ENCODE measurements at regions not wholly inside any gene's neighbourhood (a gene's known extent, or its start where the extent isn't known, plus 50 kb on each side); places are given as distances from the start of the nearest gene placed in this dataset.

DNA sequence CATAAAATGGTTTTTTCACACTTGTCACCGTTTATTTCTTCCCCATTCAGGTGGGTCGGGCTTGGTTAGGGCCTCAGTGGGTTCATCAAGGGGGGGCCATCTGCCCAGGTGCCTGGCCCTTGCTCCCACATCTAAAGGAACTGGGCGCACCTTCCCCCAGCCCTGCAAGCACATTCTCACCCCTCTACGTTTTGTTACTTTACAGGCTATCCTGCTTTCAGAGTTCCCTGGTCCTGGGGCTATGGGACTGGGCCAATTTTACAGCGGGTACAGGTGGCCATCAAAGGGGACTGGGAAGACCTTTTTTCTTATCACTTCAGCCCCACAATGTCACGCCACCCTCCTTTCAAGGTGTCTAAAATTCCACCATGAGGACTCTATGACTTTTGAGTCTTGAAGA is 71.8 kb upstream of the HAAO start:
- TF ChIP-seq, protein P1, sequence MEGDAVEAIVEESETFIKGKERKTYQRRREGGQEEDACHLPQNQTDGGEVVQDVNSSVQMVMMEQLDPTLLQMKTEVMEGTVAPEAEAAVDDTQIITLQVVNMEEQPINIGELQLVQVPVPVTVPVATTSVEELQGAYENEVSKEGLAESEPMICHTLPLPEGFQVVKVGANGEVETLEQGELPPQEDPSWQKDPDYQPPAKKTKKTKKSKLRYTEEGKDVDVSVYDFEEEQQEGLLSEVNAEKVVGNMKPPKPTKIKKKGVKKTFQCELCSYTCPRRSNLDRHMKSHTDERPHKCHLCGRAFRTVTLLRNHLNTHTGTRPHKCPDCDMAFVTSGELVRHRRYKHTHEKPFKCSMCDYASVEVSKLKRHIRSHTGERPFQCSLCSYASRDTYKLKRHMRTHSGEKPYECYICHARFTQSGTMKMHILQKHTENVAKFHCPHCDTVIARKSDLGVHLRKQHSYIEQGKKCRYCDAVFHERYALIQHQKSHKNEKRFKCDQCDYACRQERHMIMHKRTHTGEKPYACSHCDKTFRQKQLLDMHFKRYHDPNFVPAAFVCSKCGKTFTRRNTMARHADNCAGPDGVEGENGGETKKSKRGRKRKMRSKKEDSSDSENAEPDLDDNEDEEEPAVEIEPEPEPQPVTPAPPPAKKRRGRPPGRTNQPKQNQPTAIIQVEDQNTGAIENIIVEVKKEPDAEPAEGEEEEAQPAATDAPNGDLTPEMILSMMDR (IDR thresholded peaks at IDR 0.05 in 2 of 3, conservative IDR thresholded peaks at IDR 0.05 in 1 of 3; ENCODE audit: borderline replicate concordance in 1 of 3, insufficient read depth in 1 of 3, low read depth in 2 of 3, low read length in 2 of 3), result no peak
- TF ChIP-seq ZFX (IDR thresholded peaks at IDR 0.05), result no peak
- no peak for TF ChIP-seq CBX3 (IDR thresholded peaks at IDR 0.05; ENCODE audit: low read depth)
- TF ChIP-seq JUND (IDR thresholded peaks at IDR 0.05), result no peak
- no peak for TF ChIP-seq POLR2A (IDR thresholded peaks at IDR 0.05; ENCODE audit: borderline replicate concordance, extremely low read depth, insufficient read depth, insufficient read length)
- no peak for TF ChIP-seq EZH2phosphoT487 (IDR thresholded peaks at IDR 0.05; ENCODE audit: borderline replicate concordance)
- no peak for TF ChIP-seq ZNF274 (IDR thresholded peaks at IDR 0.05; ENCODE audit: low read depth, low read length)
- TF ChIP-seq POLR2AphosphoS5 (IDR thresholded peaks at IDR 0.05; ENCODE audit: low read depth, low read length), result no peak
- no peak for TF ChIP-seq SP1 (IDR thresholded peaks at IDR 0.05; ENCODE audit: low read depth)
- TF ChIP-seq, protein P2, sequence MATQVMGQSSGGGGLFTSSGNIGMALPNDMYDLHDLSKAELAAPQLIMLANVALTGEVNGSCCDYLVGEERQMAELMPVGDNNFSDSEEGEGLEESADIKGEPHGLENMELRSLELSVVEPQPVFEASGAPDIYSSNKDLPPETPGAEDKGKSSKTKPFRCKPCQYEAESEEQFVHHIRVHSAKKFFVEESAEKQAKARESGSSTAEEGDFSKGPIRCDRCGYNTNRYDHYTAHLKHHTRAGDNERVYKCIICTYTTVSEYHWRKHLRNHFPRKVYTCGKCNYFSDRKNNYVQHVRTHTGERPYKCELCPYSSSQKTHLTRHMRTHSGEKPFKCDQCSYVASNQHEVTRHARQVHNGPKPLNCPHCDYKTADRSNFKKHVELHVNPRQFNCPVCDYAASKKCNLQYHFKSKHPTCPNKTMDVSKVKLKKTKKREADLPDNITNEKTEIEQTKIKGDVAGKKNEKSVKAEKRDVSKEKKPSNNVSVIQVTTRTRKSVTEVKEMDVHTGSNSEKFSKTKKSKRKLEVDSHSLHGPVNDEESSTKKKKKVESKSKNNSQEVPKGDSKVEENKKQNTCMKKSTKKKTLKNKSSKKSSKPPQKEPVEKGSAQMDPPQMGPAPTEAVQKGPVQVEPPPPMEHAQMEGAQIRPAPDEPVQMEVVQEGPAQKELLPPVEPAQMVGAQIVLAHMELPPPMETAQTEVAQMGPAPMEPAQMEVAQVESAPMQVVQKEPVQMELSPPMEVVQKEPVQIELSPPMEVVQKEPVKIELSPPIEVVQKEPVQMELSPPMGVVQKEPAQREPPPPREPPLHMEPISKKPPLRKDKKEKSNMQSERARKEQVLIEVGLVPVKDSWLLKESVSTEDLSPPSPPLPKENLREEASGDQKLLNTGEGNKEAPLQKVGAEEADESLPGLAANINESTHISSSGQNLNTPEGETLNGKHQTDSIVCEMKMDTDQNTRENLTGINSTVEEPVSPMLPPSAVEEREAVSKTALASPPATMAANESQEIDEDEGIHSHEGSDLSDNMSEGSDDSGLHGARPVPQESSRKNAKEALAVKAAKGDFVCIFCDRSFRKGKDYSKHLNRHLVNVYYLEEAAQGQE (IDR thresholded peaks at IDR 0.05; ENCODE audit: low read depth), result no peak
- no peak for TF ChIP-seq EZH2 (IDR thresholded peaks at IDR 0.05)
- no peak for TF ChIP-seq TCF7L2 (IDR thresholded peaks at IDR 0.05; ENCODE audit: borderline replicate concordance, extremely low read depth, insufficient read depth, insufficient read length)
- no peak for TF ChIP-seq RAD21 (IDR thresholded peaks at IDR 0.05; ENCODE audit: low read depth)
- TF ChIP-seq, protein P3, sequence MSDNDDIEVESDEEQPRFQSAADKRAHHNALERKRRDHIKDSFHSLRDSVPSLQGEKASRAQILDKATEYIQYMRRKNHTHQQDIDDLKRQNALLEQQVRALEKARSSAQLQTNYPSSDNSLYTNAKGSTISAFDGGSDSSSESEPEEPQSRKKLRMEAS (IDR thresholded peaks at IDR 0.05), result no peak
